ENCODE measurements at regions not wholly inside any gene's neighbourhood (a gene's known extent, or its start where the extent isn't known, plus 50 kb on each side); places are given as distances from the start of the nearest gene placed in this dataset.
A peak's percentile ranks its signal among the peaks of the same experiment; 100 is the strongest.

DNA sequence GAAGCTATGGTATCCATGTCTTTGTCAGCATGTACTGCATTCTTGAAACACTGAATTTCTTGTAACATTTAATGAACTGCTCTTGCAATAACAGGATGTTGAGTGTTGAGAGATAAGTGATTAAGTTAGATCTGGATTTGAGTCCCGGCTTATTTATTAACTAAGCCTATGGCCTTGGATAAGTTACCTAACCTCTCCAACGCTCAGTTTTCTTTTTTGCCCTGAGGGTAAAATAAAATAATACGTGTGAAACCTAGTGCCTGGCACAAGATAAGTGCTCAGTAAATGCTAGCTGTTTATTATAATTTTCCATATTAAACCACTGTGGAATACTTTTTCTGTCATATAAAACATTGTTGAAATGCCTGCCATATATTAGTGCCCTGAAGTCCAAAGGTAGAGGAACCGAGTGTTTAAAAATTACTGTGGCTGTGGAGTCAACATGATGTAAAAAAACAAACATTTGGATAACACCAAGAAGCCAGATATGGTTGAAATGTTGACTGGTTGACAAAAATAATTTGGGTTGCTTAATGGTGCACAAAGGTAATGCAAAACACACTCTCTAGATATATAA lies 58.6 kb upstream of the ALB start (continued):
- TF ChIP-seq, protein P1, sequence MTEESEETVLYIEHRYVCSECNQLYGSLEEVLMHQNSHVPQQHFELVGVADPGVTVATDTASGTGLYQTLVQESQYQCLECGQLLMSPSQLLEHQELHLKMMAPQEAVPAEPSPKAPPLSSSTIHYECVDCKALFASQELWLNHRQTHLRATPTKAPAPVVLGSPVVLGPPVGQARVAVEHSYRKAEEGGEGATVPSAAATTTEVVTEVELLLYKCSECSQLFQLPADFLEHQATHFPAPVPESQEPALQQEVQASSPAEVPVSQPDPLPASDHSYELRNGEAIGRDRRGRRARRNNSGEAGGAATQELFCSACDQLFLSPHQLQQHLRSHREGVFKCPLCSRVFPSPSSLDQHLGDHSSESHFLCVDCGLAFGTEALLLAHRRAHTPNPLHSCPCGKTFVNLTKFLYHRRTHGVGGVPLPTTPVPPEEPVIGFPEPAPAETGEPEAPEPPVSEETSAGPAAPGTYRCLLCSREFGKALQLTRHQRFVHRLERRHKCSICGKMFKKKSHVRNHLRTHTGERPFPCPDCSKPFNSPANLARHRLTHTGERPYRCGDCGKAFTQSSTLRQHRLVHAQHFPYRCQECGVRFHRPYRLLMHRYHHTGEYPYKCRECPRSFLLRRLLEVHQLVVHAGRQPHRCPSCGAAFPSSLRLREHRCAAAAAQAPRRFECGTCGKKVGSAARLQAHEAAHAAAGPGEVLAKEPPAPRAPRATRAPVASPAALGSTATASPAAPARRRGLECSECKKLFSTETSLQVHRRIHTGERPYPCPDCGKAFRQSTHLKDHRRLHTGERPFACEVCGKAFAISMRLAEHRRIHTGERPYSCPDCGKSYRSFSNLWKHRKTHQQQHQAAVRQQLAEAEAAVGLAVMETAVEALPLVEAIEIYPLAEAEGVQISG (CRISPR knock-in tag; IDR thresholded peaks at IDR 0.05): no peak
- TF ChIP-seq, protein P2, sequence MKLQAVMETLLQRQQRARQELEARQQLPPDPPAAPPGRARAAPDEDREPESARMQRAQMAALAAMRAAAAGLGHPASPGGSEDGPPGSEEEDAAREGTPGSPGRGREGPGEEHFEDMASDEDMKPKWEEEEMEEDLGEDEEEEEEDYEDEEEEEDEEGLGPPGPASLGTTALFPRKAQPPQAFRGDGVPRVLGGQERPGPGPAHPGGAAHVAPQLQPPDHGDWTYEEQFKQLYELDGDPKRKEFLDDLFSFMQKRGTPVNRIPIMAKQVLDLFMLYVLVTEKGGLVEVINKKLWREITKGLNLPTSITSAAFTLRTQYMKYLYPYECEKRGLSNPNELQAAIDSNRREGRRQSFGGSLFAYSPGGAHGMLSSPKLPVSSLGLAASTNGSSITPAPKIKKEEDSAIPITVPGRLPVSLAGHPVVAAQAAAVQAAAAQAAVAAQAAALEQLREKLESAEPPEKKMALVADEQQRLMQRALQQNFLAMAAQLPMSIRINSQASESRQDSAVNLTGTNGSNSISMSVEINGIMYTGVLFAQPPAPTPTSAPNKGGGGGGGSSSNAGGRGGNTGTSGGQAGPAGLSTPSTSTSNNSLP (IDR thresholded peaks at IDR 0.05; ENCODE audit: low read depth, low read length): peak; percentile 90
- TF ChIP-seq, protein P3, sequence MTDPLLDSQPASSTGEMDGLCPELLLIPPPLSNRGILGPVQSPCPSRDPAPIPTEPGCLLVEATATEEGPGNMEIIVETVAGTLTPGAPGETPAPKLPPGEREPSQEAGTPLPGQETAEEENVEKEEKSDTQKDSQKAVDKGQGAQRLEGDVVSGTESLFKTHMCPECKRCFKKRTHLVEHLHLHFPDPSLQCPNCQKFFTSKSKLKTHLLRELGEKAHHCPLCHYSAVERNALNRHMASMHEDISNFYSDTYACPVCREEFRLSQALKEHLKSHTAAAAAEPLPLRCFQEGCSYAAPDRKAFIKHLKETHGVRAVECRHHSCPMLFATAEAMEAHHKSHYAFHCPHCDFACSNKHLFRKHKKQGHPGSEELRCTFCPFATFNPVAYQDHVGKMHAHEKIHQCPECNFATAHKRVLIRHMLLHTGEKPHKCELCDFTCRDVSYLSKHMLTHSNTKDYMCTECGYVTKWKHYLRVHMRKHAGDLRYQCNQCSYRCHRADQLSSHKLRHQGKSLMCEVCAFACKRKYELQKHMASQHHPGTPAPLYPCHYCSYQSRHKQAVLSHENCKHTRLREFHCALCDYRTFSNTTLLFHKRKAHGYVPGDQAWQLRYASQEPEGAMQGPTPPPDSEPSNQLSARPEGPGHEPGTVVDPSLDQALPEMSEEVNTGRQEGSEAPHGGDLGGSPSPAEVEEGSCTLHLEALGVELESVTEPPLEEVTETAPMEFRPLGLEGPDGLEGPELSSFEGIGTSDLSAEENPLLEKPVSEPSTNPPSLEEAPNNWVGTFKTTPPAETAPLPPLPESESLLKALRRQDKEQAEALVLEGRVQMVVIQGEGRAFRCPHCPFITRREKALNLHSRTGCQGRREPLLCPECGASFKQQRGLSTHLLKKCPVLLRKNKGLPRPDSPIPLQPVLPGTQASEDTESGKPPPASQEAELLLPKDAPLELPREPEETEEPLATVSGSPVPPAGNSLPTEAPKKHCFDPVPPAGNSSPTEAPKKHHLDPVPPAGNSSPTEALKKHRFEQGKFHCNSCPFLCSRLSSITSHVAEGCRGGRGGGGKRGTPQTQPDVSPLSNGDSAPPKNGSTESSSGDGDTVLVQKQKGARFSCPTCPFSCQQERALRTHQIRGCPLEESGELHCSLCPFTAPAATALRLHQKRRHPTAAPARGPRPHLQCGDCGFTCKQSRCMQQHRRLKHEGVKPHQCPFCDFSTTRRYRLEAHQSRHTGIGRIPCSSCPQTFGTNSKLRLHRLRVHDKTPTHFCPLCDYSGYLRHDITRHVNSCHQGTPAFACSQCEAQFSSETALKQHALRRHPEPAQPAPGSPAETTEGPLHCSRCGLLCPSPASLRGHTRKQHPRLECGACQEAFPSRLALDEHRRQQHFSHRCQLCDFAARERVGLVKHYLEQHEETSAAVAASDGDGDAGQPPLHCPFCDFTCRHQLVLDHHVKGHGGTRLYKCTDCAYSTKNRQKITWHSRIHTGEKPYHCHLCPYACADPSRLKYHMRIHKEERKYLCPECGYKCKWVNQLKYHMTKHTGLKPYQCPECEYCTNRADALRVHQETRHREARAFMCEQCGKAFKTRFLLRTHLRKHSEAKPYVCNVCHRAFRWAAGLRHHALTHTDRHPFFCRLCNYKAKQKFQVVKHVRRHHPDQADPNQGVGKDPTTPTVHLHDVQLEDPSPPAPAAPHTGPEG (CRISPR knock-in tag; IDR thresholded peaks at IDR 0.05): no peak
- TF ChIP-seq NCOR1 (IDR thresholded peaks at IDR 0.05; ENCODE audit: borderline replicate concordance, low read length): peak; percentile 96
